ENCODE measurements at regions not wholly inside any gene's neighbourhood (a gene's known extent, or its start where the extent isn't known, plus 50 kb on each side); places are given as distances from the start of the nearest gene placed in this dataset.

DNA sequence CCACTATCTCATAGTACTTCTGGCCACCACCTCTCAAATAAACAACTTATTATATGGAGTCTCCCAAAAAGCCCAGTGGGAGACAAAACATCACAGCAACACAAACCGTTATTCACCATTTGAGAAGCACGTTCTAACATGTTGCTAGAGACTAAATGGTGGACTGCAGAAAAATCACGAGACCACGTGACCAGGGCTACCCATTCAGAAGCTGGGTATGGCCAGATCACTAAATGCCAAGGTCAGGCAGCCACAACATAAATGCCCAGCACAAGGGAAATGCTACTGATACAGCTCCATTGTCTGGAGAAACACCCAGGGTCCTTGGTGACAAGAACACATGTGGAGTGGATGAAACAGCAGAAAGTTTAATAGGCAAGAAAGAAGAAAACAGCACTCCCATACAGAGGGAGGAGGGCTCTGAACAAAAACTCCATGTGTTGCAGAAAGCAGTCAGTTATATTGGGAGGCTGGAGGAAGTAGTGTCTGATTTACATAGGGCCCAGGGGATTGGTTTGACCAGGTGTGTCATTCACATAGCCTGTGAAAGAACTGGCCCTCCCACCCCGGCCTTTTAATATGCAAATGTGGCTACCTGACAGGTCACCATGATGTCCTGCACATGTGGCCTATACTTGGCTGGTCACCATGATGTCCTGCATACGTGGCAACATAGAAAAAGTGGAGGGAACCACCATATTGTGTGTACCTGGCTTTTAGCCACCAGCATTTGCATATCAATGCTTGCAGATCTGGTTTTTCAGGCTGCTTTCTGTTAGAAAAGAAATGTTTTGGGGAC lies 97.2 kb downstream of the TRIM36 start:
- no peak overlapping the region for H3K4me3 ChIP-seq (ENCODE audit: low read depth, low read length)
- peak; percentile 80 for DNase-seq (ENCODE audit: low read depth)
- TF ChIP-seq, protein P1, sequence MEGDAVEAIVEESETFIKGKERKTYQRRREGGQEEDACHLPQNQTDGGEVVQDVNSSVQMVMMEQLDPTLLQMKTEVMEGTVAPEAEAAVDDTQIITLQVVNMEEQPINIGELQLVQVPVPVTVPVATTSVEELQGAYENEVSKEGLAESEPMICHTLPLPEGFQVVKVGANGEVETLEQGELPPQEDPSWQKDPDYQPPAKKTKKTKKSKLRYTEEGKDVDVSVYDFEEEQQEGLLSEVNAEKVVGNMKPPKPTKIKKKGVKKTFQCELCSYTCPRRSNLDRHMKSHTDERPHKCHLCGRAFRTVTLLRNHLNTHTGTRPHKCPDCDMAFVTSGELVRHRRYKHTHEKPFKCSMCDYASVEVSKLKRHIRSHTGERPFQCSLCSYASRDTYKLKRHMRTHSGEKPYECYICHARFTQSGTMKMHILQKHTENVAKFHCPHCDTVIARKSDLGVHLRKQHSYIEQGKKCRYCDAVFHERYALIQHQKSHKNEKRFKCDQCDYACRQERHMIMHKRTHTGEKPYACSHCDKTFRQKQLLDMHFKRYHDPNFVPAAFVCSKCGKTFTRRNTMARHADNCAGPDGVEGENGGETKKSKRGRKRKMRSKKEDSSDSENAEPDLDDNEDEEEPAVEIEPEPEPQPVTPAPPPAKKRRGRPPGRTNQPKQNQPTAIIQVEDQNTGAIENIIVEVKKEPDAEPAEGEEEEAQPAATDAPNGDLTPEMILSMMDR (IDR thresholded peaks at IDR 0.05; ENCODE audit: control insufficient read depth, extremely low read depth, insufficient read depth): no peak

DNA sequence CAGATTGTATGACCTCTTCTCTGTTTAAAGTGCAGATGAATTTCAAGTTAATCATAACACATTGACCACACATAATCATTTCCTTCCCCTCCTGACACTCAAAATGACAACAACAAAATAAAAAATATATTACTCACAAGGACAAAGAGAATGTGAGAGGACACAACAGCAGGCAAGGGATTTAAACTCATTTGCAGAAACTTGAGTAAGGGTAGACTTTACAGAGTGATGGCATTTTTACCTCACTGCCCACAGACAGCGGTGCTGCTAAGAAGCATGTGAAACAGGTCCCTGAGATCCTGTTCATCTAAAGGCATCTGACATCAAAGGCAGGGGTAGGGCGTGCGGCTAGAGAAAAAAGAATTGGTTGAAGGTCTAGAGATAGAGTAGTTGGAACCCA lies 99.0 kb downstream of the TRIM36 start:
- no peak for DNase-seq (ENCODE audit: low read depth)

DNA sequence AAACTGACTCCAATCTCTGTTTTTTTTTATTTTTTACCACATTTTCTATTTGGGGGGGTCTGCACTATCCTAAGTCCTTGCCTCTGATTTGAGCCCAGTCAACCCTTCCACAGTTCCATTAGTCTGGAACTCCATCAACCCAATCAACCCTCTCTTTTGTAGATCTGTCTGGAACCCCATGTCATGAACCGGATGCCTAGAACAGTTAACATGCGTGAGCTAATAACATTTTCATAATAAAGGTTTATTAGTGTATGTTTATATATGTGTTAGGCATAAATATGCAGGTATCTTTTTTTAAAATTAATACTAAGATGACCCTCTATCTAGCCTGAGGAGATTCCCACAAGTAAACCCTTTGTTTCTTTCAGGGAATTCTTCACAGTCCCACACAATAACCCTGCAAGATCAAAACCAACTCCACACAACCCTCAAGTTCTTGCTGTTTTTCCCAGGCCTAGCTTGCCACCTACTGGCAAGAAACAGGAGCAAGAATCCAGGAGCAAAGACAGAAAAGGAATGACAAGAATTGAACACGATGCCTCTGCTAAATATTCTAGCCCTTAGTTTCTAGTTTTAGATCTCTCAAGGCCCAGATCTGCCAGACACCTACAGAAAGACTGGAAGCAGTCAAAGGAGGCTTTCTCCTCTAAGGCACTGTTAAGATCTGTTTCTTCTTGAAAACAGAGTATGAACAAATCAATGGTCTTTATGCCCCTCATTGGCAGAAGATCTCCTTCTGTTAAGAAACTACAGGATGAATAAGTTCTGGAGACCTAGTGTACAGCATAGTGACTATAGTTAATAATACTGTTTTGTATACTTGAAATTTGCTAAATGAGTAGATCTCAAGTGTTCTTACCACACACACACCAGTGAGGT lies 100.4 kb downstream of the TRIM36 start:
- peak; percentile 59 for DNase-seq (ENCODE audit: low read depth)
- no peak overlapping the region for H3K4me3 ChIP-seq (ENCODE audit: low read depth, low read length)
- TF ChIP-seq, protein P1 (IDR thresholded peaks at IDR 0.05; ENCODE audit: control insufficient read depth, extremely low read depth, insufficient read depth): peak; percentile 93

More for the DNA sequence above, 99.0 kb downstream of the TRIM36 start:
- TF ChIP-seq, protein P1 (IDR thresholded peaks at IDR 0.05; ENCODE audit: control insufficient read depth, extremely low read depth, insufficient read depth): no peak
- H3K4me3 ChIP-seq (ENCODE audit: low read depth, low read length): no peak overlapping the region

DNA sequence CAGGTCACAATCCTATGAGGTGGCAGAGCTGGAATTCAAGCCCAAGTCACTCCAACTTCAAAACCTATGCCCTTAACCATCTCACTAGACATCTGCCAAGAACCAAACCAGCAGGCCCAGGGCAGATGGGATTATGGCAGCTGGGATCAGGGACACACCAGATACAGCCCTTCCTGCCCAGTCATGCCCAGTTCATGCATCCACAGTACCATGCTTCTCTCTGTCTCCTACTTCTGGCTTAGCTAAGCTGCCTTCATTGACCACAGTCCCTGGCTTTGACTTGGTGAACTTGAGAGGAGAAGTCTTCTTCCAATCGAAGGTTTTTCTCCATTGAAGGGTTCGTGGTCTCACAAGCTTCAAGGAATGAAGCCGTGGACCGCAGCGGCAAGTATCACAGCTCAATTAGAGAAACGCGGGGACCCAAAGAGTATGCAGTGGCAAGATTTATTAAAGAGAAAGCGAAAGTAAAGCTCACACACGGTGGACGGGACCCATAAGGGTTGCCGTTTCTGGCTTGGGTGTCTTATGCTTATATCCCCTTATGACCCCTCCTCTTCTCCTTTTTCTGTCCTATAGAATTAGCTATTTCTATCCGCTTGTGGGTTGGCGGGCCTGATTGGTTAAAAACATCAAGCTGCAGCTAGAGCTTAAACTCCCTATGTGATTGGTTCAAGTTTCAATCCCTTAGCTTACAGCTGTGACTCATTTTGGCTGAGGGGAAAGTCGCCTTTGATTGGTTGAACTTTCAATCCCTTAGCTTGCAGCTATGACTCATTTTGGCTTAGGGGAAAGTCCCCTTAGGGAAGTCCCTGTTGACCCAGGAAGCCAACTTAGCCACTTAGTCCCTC lies 101.2 kb downstream of the TRIM36 start:
- DNase-seq (ENCODE audit: low read depth): no peak
- TF ChIP-seq, protein P1 (IDR thresholded peaks at IDR 0.05; ENCODE audit: control insufficient read depth, extremely low read depth, insufficient read depth): no peak
- H3K4me3 ChIP-seq (ENCODE audit: low read depth, low read length): no peak overlapping the region

DNA sequence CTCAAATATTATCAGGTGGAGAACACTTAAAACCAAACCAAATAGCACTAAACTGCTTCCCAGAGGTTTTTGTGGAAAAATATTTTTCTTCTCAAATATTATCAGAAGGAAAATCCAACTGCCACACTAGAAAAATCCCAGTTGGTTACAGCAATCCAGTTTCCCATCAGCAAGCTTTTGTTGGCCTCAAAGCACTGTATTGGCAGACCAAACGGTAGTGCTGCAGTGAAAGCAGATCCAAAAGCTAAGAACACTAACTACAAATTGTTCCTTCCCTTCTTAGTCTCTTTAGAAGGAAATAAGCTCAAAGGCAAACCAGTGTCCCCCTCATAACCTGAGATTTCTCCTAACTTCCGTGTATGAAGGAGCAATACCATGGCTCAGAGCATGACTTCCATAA lies 105.3 kb downstream of the TRIM36 start:
- TF ChIP-seq, protein P1 (IDR thresholded peaks at IDR 0.05; ENCODE audit: control insufficient read depth, extremely low read depth, insufficient read depth): no peak
- no peak for DNase-seq (ENCODE audit: low read depth)
- no peak overlapping the region for H3K4me3 ChIP-seq (ENCODE audit: low read depth, low read length)

DNA sequence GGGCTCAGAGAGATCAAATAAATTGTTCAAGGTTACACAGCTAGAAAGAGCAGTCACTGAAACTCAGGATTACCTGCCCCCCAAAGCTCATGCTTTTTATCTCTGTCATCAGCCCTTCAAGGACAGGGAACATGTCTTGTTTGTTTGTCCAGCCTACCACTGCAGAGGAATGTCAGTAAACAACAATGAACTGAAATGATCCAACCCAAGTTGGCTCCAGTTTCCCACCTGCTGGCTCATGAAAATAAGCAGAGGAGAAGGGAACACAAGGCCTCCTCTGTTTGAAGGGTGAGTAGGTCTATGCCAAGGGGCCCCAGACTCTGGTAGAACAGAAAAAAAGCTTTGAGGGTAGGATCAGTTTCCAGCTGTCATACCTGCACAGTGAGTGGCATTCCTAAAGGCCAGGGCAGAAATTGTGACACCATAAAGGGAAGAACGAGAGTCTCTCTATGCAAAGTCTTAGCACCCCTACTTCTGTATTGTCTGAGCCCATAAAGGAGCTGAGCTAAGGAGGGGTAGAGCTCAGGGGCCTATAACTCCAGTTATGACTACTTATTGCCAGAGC lies 115.2 kb downstream of the TRIM36 start:
- H3K4me3 ChIP-seq (ENCODE audit: low read depth, low read length): no peak overlapping the region
- TF ChIP-seq, protein P1 (IDR thresholded peaks at IDR 0.05; ENCODE audit: control insufficient read depth, extremely low read depth, insufficient read depth): no peak
- DNase-seq (ENCODE audit: low read depth): peak; percentile 82

All from LNCaP clone FGC (cell line).